Fibroblast of pulmonary artery (primary cell): ENCODE measurements at regions not wholly inside any gene's neighbourhood (a gene's known extent, or its start where the extent isn't known, plus 50 kb on each side); places are given as distances from the start of the nearest gene placed in this dataset.

ENCODE experiments used
- DNase-seq: peaks from one replicate; pipeline ENCODE4 v3.0.0-alpha.2; 2010; ENCODE audit warnings: low read depth
- H3K4me3 ChIP-seq: replicated peaks from 2 replicates; pipeline ENCODE4 v1.5.1; 2011; ENCODE audit warnings: low read depth, mild to moderate bottlenecking, control low read depth, low read length, moderate library complexity
- CTCF ChIP-seq: IDR thresholded peaks from 2 replicates; pipeline ENCODE4 v1.5.1; 2011; ENCODE audit warnings: mild to moderate bottlenecking, control low read depth, low read length, inconsistent platforms; ENCODE audit errors: missing control alignments

GRCh38 chr1:214823311-214824117, 220.5 kb downstream of the CENPF start:
- TF ChIP-seq CTCF = no peak
- no peak for DNase-seq
- no peak overlapping the region for H3K4me3 ChIP-seq

GRCh38 chr1:214824763-214825162, 221.8 kb downstream of the CENPF start:
- no peak for TF ChIP-seq CTCF
- no peak overlapping the region for H3K4me3 ChIP-seq
- DNase-seq = no peak

- no peak overlapping the region for H3K4me3 ChIP-seq
- DNase-seq = no peak
- no peak for TF ChIP-seq CTCF
Measured at GRCh38 chr1:214826619-214827018, 223.6 kb downstream of the CENPF start.

- no peak for TF ChIP-seq CTCF
- no peak overlapping the region for H3K4me3 ChIP-seq
- DNase-seq = no peak
Measured at GRCh38 chr1:214827883-214828282, 224.9 kb downstream of the CENPF start.

GRCh38 chr1:214830941-214831340, 227.9 kb downstream of the CENPF start:
- no peak for DNase-seq
- no peak overlapping the region for H3K4me3 ChIP-seq
- no peak for TF ChIP-seq CTCF

- H3K4me3 ChIP-seq = no peak overlapping the region
- no peak for TF ChIP-seq CTCF
- no peak for DNase-seq
Measured at GRCh38 chr1:214831956-214832355, 229.0 kb downstream of the CENPF start.
